ENCODE measurements at regions not wholly inside any gene's neighbourhood (a gene's known extent, or its start where the extent isn't known, plus 50 kb on each side); places are given as distances from the start of the nearest gene placed in this dataset.

GRCh38 chr2:145777297-145777696 lies 1257.4 kb upstream of the ZEB2 start:
- TF ChIP-seq CTCF (conservative IDR thresholded peaks at IDR 0.05; ENCODE audit: low read depth in 2 of 2) (no peak), POLR2AphosphoS5 (IDR thresholded peaks at IDR 0.05; ENCODE audit: low read depth) (no peak), EZH2 (IDR thresholded peaks at IDR 0.05; ENCODE audit: low read depth, unreplicated experiment) (no peak), EZH2phosphoT487 (IDR thresholded peaks at IDR 0.05; ENCODE audit: unreplicated experiment) (no peak), ZNF462 (CRISPR knock-in tag; IDR thresholded peaks at IDR 0.05) (no peak), JUNB (IDR thresholded peaks at IDR 0.05; ENCODE audit: unreplicated experiment) (no peak), ZNF114 (CRISPR knock-in tag; IDR thresholded peaks at IDR 0.05) (no peak), CREB1 (CRISPR knock-in tag; IDR thresholded peaks at IDR 0.05; ENCODE audit: low read depth) (no peak), ETS1 (IDR thresholded peaks at IDR 0.05) (no peak)
- TF ChIP-seq, protein P1, sequence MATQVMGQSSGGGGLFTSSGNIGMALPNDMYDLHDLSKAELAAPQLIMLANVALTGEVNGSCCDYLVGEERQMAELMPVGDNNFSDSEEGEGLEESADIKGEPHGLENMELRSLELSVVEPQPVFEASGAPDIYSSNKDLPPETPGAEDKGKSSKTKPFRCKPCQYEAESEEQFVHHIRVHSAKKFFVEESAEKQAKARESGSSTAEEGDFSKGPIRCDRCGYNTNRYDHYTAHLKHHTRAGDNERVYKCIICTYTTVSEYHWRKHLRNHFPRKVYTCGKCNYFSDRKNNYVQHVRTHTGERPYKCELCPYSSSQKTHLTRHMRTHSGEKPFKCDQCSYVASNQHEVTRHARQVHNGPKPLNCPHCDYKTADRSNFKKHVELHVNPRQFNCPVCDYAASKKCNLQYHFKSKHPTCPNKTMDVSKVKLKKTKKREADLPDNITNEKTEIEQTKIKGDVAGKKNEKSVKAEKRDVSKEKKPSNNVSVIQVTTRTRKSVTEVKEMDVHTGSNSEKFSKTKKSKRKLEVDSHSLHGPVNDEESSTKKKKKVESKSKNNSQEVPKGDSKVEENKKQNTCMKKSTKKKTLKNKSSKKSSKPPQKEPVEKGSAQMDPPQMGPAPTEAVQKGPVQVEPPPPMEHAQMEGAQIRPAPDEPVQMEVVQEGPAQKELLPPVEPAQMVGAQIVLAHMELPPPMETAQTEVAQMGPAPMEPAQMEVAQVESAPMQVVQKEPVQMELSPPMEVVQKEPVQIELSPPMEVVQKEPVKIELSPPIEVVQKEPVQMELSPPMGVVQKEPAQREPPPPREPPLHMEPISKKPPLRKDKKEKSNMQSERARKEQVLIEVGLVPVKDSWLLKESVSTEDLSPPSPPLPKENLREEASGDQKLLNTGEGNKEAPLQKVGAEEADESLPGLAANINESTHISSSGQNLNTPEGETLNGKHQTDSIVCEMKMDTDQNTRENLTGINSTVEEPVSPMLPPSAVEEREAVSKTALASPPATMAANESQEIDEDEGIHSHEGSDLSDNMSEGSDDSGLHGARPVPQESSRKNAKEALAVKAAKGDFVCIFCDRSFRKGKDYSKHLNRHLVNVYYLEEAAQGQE (IDR thresholded peaks at IDR 0.05; ENCODE audit: unreplicated experiment) = no peak

All from GM23338 (cell line).